HepG2 (cell line): ENCODE measurements at regions not wholly inside any gene's neighbourhood (a gene's known extent, or its start where the extent isn't known, plus 50 kb on each side); places are given as distances from the start of the nearest gene placed in this dataset.

Experiments
- ATAC-seq: fragments of 200-7000 bp; cut with Tn5 transposase; 3 replicates; pipeline ENCODE4 v1.9.1; 2020; ENCODE audit warnings: mild to moderate bottlenecking, moderate library complexity
- BruUV-seq: library from RNA; stranded (reverse); fragments of 400-500 nt; replicated peaks from 2 replicates; lab custom pipeline; 2021; lab: Mats Ljungman, UMichigan
- CTCF ChIA-PET: fragments of 300-600 bp; formaldehyde crosslinking; extraction: SDS; loops from one replicate; lab custom pipeline; 2021; ENCODE audit warnings: low total read pairs, inconsistent platforms, low intra/inter-chr PET ratio; lab: Yijun Ruan, JAX
- POLR2A ChIA-PET: fragments of 350-600 bp; sonication (Branson Sonifier 250); formaldehyde crosslinking; loops from one replicate; lab custom pipeline; 2020; ENCODE audit warnings: antibody characterized with exemption, inconsistent platforms; lab: Yijun Ruan, JAX
- DNase-seq: peaks from one replicate; pipeline ENCODE4 v3.0.0-alpha.2; 2015; ENCODE audit warnings: low spot score
- FAIRE-seq: peaks from 3 replicates; lab custom pipeline; 2011; peaks lifted over from hg19 to GRCh38; lab: Jason Lieb, UNC
- H2AFZ ChIP-seq: one replicate; pipeline ENCODE4 v1.6.1; 2011; ENCODE audit warnings: low read length, inconsistent platforms
- H3K27ac ChIP-seq: fragments of 300-600 bp; 3 replicates; pipeline ENCODE4 v1.8.0; 2011; ENCODE audit warnings: mixed run types, mild to moderate bottlenecking, mixed read lengths, low read length, inconsistent platforms; ENCODE audit not compliant: insufficient read depth; ENCODE audit errors: extremely low read length
- H3K27me3 ChIP-seq, 2 experiments: fragments of 200-600 bp in 1 of 2; 2 replicates in 1 of 2; 3 replicates in 1 of 2; pipeline versions ENCODE4 v1.6.0 to v1.8.0; 2011; ENCODE audit warnings: low read length in 2 of 2, mild to moderate bottlenecking in 2 of 2, moderate library complexity in 2 of 2, inconsistent platforms in 1 of 2; ENCODE audit not compliant: insufficient read depth in 2 of 2, control insufficient read depth in 1 of 2
- H3K36me3 ChIP-seq, 2 experiments: fragments of 200-600 bp in 1 of 2; replicated peaks in 1 of 2; 2 replicates in 1 of 2; 3 replicates in 1 of 2; pipeline versions ENCODE4 v1.5.1 to v1.8.0; 2011; ENCODE audit warnings: low read length in 2 of 2, inconsistent platforms in 1 of 2; ENCODE audit not compliant: insufficient read depth in 2 of 2, control insufficient read depth in 1 of 2
- H3K4me1 ChIP-seq: 2 replicates; pipeline ENCODE4 v1.5.1; 2012; ENCODE audit warnings: low read length, inconsistent platforms; ENCODE audit not compliant: insufficient read depth
- H3K4me2 ChIP-seq: 2 replicates; pipeline ENCODE4 v1.6.0; 2011; ENCODE audit warnings: low read depth, low read length, inconsistent platforms
- H3K4me3 ChIP-seq, 3 experiments: fragments of 200-600 bp in 1 of 3; sonication (generic), shearing (Covaris generic) in 1 of 3; replicated peaks in 1 of 3; 2 replicates each; pipeline ENCODE4 v1.5.1; 2011 to 2016; ENCODE audit warnings: low read length in 3 of 3, inconsistent platforms in 2 of 3, low read depth in 2 of 3, mild to moderate bottlenecking in 2 of 3, control low read depth in 1 of 3, mixed read lengths in 1 of 3; ENCODE audit not compliant: insufficient read depth in 1 of 3
- H3K79me2 ChIP-seq: one replicate; pipeline ENCODE4 v1.6.1; 2011; ENCODE audit warnings: low read length, inconsistent platforms; ENCODE audit not compliant: insufficient read depth
- H3K9ac ChIP-seq: 2 replicates; pipeline ENCODE4 v1.6.0; 2011; ENCODE audit warnings: mild to moderate bottlenecking, low read depth, low read length, inconsistent platforms; ENCODE audit not compliant: insufficient read depth
- H3K9me3 ChIP-seq: 2 replicates; pipeline ENCODE4 v1.5.1; 2012; ENCODE audit warnings: mild to moderate bottlenecking, low read length
- H4K20me1 ChIP-seq: 2 replicates; pipeline ENCODE4 v1.6.0; 2011; ENCODE audit warnings: inconsistent platforms, mild to moderate bottlenecking, low read length, moderate library complexity; ENCODE audit not compliant: insufficient read depth
- ATM ChIP-seq: fragments of 450-650 bp; IDR thresholded peaks from 2 replicates; pipeline ENCODE4 v1.7.1; 2017; ENCODE audit warnings: mild to moderate bottlenecking, borderline replicate concordance
- HNF1A ChIP-seq, 2 experiments: sonication (generic) in 1 of 2; formaldehyde crosslinking in 1 of 2; IDR thresholded peaks; 2 replicates each; pipeline versions ENCODE4 v1.4.0 to v1.6.1; 2016 to 2020; ENCODE audit warnings: borderline replicate concordance in 1 of 2, low read depth in 1 of 2, mild to moderate bottlenecking in 1 of 2, missing genetic modification reagents in 1 of 2
- MAF1 ChIP-seq: sonication (generic); formaldehyde crosslinking; IDR thresholded peaks from 2 replicates; pipeline ENCODE4 v1.5.0; 2020; ENCODE audit warnings: missing genetic modification reagents, borderline replicate concordance
- PHF5A ChIP-seq: IDR thresholded peaks from one replicate; pipeline ENCODE4 v1.6.1; 2018; ENCODE audit warnings: low read depth, missing genetic modification reagents; ENCODE audit not compliant: unreplicated experiment
- TOE1 ChIP-seq: sonication (generic); formaldehyde crosslinking; IDR thresholded peaks from 2 replicates; pipeline ENCODE4 v1.4.0; 2020; ENCODE audit warnings: mild to moderate bottlenecking, missing genetic modification reagents
- YY1 ChIP-seq: IDR thresholded peaks from 2 replicates; pipeline ENCODE4 v1.6.1; 2011; ENCODE audit warnings: low read length, low read depth, moderate library complexity, mild to moderate bottlenecking; ENCODE audit not compliant: insufficient read depth, insufficient replicate concordance
- ZNF761 ChIP-seq: sonication (generic); formaldehyde crosslinking; conservative IDR thresholded peaks from 2 replicates; pipeline ENCODE4 v1.4.0; 2020; ENCODE audit warnings: mild to moderate bottlenecking, missing genetic modification reagents
- WGBS: methylation state at CpG from one replicate; pipeline ENCODE4 v1.1.6; 2017; ENCODE audit warnings: low lambda C conversion rate; 5-methylcytosine and 5-hydroxymethylcytosine counted together
- in situ Hi-C: cut with HindIII; loops from 2 replicates; pipeline ENCODE4 v1.10.0; 2017; ENCODE audit warnings: low pct_unique_long_range_greater_than_20kb; ENCODE audit not compliant: extremely low pct_ligation_motif_present
- intact Hi-C: fragments of 100-400 bp; cut with micrococcal nuclease; formaldehyde crosslinking; loops from one replicate; pipeline ENCODE4 v1.10.0; 2022; ENCODE audit not compliant: unreplicated experiment
- TF ChIP-seq, protein P1 (sequence below): sonication (generic); formaldehyde crosslinking; conservative IDR thresholded peaks from 2 replicates; pipeline ENCODE4 v1.5.0; 2020; ENCODE audit warnings: missing genetic modification reagents

DNA sequence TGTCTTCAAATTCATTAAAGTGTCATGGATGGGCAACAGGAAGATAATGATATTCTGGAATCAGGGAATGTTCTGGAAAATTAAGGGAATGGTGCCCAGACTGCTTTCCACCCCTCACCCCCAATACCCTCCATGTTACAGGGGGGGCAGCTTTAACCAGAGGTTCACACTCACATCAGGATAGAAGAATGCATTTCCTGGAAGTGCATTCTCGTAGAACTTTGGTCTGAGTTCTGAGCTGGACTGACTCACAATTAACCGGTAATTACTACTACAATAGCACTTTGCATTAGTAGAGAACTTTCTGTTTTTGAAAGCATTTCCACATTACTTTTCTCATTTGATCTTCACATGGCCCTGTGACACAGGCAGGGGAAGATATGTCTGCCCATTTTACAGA is 52.5 kb upstream of the SHISA3 start:
- no peak overlapping the region for H3K27ac ChIP-seq
- H3K27me3 ChIP-seq, result peaks cover 0 to 14% of the 10 kb centered on the region in 2 experiments; a peak in 2 of 5 replicates
- H3K4me1 ChIP-seq, result no peaks in the 10 kb centered on the region
- in situ Hi-C loops (no loop called here), intact Hi-C loops (no loop called here)
- H2AFZ ChIP-seq, result no peak overlapping the region
- H3K79me2 ChIP-seq, result no peaks in the 10 kb centered on the region
- DNase-seq (no peak), ATAC-seq (no peak), FAIRE-seq (no peak)
- no peaks in the 10 kb centered on the region for H3K36me3 ChIP-seq
- H3K4me2 ChIP-seq, result no peak overlapping the region
- no peaks in the 10 kb centered on the region for H4K20me1 ChIP-seq
- H3K9me3 ChIP-seq, result no peaks in the 10 kb centered on the region
- BruUV-seq, result no TSS peak
- TF ChIP-seq MAF1 (CRISPR knock-in tag), result no peak
- no peak for TF ChIP-seq YY1
- no peak for TF ChIP-seq ATM
- TF ChIP-seq PHF5A, result no peak
- TF ChIP-seq, protein P1, sequence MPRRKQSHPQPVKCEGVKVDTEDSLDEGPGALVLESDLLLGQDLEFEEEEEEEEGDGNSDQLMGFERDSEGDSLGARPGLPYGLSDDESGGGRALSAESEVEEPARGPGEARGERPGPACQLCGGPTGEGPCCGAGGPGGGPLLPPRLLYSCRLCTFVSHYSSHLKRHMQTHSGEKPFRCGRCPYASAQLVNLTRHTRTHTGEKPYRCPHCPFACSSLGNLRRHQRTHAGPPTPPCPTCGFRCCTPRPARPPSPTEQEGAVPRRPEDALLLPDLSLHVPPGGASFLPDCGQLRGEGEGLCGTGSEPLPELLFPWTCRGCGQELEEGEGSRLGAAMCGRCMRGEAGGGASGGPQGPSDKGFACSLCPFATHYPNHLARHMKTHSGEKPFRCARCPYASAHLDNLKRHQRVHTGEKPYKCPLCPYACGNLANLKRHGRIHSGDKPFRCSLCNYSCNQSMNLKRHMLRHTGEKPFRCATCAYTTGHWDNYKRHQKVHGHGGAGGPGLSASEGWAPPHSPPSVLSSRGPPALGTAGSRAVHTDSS (CRISPR knock-in tag), result no peak
- no peak for TF ChIP-seq HNF1A (IDR thresholded peaks at IDR 0.05; ENCODE audit: low read depth)
- TF ChIP-seq HNF1A (CRISPR knock-in tag; IDR thresholded peaks at IDR 0.05; ENCODE audit: borderline replicate concordance), result no peak
- no peak for TF ChIP-seq TOE1 (CRISPR knock-in tag)
- no peak for TF ChIP-seq ZNF761
- no peak overlapping the region for H3K4me3 ChIP-seq
- ChIA-PET CTCF (no interaction called here), POLR2A (no interaction called here)
- 72% methylated on average over 2 of the region's 2 CpGs for WGBS
- no peak overlapping the region for H3K9ac ChIP-seq
